ENCODE measurements at regions not wholly inside any gene's neighbourhood (a gene's known extent, or its start where the extent isn't known, plus 50 kb on each side); places are given as distances from the start of the nearest gene placed in this dataset.

DNA sequence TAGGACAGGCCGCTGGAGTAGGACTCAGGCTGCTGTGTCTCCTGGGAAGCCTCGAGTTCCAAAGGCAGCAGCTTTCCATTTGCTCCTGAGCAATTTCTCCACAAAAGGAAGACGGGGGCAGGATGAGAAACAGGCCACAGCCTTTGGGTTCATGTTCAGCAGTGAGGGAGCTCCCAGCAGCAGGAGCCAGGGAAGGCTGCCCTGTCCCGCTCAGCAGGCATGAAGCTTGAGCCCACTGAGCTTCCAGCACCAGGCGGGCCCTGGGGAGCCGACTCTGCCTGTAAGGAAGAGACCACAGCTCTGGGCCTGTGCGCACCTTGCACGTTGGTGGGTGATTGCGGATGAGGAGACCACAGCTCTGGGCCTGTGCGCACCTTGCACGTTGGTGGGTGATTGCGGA lies 527.2 kb downstream of the TCERG1L start:
- no peak for TF ChIP-seq POLR2A (IDR thresholded peaks at IDR 0.05)
- TF ChIP-seq, protein P1, sequence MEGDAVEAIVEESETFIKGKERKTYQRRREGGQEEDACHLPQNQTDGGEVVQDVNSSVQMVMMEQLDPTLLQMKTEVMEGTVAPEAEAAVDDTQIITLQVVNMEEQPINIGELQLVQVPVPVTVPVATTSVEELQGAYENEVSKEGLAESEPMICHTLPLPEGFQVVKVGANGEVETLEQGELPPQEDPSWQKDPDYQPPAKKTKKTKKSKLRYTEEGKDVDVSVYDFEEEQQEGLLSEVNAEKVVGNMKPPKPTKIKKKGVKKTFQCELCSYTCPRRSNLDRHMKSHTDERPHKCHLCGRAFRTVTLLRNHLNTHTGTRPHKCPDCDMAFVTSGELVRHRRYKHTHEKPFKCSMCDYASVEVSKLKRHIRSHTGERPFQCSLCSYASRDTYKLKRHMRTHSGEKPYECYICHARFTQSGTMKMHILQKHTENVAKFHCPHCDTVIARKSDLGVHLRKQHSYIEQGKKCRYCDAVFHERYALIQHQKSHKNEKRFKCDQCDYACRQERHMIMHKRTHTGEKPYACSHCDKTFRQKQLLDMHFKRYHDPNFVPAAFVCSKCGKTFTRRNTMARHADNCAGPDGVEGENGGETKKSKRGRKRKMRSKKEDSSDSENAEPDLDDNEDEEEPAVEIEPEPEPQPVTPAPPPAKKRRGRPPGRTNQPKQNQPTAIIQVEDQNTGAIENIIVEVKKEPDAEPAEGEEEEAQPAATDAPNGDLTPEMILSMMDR (IDR thresholded peaks at IDR 0.05): no peak
